ENCODE measurements at regions not wholly inside any gene's neighbourhood (a gene's known extent, or its start where the extent isn't known, plus 50 kb on each side); places are given as distances from the start of the nearest gene placed in this dataset.

DNA sequence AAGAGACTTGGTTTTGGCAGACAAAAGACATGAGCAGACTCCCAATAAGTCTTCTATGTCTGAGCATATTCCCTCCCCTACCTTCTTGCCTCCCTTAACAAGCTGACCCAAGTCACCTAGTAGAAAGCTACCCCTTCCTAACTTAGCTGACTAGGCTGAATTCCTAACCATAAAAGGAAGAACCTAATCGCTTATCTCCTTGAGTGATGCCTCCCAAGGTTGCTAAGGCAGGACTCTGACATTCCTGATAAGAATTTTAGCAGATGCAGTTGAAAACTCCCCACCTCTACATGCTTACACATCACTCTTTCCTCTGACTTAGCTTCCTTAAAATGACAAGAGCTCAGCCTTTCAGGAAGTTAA, 704.7 kb upstream of the MBL2 start:
- no peak overlapping the region for H3K27ac ChIP-seq (ENCODE audit: low read length)
- no peaks in the 10 kb centered on the region for H3K27me3 ChIP-seq (ENCODE audit: insufficient read depth, low read depth, low read length)
- H3K4me2 ChIP-seq (ENCODE audit: low read length), result no peak overlapping the region
- H3K9ac ChIP-seq (ENCODE audit: low read length), result no peak overlapping the region
- H3K9me2 ChIP-seq (ENCODE audit: insufficient read depth, low read length), result no peaks in the 10 kb centered on the region
- no peaks in the 10 kb centered on the region for H4K20me1 ChIP-seq (ENCODE audit: insufficient read depth)
- H2AFZ ChIP-seq (ENCODE audit: low read depth, low read length), result no peak overlapping the region
- H3K79me2 ChIP-seq (replicated peaks; ENCODE audit: insufficient read depth, low read length), result no peaks in the 10 kb centered on the region
- no peaks in the 10 kb centered on the region for H3F3A ChIP-seq (ENCODE audit: insufficient read depth, low read length, poor library complexity, severe bottlenecking)
- H3K9me3 ChIP-seq (ENCODE audit: low read length), result no peaks in the 10 kb centered on the region
- no peak overlapping the region for H3K4me3 ChIP-seq (ENCODE audit: low read length)
- H3K36me3 ChIP-seq (ENCODE audit: insufficient read depth, low read length), result no peaks in the 10 kb centered on the region
- TF ChIP-seq TAF1 (IDR thresholded peaks at IDR 0.05; ENCODE audit: low read depth) (no peak), MXI1 (conservative IDR thresholded peaks at IDR 0.05; ENCODE audit: poor library complexity, severe bottlenecking) (no peak), POLR2AphosphoS5 (IDR thresholded peaks at IDR 0.05) (no peak), EZH2 (IDR thresholded peaks at IDR 0.05; ENCODE audit: borderline replicate concordance, insufficient read depth, low read length, poor library complexity, severe bottlenecking) (no peak), EP300 (conservative IDR thresholded peaks at IDR 0.05; ENCODE audit: poor library complexity, severe bottlenecking) (no peak), SMC3 (conservative IDR thresholded peaks at IDR 0.05; ENCODE audit: poor library complexity) (no peak), RAD21 (conservative IDR thresholded peaks at IDR 0.05) (no peak)
- TF ChIP-seq, protein P1, sequence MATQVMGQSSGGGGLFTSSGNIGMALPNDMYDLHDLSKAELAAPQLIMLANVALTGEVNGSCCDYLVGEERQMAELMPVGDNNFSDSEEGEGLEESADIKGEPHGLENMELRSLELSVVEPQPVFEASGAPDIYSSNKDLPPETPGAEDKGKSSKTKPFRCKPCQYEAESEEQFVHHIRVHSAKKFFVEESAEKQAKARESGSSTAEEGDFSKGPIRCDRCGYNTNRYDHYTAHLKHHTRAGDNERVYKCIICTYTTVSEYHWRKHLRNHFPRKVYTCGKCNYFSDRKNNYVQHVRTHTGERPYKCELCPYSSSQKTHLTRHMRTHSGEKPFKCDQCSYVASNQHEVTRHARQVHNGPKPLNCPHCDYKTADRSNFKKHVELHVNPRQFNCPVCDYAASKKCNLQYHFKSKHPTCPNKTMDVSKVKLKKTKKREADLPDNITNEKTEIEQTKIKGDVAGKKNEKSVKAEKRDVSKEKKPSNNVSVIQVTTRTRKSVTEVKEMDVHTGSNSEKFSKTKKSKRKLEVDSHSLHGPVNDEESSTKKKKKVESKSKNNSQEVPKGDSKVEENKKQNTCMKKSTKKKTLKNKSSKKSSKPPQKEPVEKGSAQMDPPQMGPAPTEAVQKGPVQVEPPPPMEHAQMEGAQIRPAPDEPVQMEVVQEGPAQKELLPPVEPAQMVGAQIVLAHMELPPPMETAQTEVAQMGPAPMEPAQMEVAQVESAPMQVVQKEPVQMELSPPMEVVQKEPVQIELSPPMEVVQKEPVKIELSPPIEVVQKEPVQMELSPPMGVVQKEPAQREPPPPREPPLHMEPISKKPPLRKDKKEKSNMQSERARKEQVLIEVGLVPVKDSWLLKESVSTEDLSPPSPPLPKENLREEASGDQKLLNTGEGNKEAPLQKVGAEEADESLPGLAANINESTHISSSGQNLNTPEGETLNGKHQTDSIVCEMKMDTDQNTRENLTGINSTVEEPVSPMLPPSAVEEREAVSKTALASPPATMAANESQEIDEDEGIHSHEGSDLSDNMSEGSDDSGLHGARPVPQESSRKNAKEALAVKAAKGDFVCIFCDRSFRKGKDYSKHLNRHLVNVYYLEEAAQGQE (IDR thresholded peaks at IDR 0.05; ENCODE audit: borderline replicate concordance), result no peak
- TF ChIP-seq, protein P2, sequence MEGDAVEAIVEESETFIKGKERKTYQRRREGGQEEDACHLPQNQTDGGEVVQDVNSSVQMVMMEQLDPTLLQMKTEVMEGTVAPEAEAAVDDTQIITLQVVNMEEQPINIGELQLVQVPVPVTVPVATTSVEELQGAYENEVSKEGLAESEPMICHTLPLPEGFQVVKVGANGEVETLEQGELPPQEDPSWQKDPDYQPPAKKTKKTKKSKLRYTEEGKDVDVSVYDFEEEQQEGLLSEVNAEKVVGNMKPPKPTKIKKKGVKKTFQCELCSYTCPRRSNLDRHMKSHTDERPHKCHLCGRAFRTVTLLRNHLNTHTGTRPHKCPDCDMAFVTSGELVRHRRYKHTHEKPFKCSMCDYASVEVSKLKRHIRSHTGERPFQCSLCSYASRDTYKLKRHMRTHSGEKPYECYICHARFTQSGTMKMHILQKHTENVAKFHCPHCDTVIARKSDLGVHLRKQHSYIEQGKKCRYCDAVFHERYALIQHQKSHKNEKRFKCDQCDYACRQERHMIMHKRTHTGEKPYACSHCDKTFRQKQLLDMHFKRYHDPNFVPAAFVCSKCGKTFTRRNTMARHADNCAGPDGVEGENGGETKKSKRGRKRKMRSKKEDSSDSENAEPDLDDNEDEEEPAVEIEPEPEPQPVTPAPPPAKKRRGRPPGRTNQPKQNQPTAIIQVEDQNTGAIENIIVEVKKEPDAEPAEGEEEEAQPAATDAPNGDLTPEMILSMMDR (IDR thresholded peaks at IDR 0.05; ENCODE audit: poor library complexity, severe bottlenecking), result no peak

DNA sequence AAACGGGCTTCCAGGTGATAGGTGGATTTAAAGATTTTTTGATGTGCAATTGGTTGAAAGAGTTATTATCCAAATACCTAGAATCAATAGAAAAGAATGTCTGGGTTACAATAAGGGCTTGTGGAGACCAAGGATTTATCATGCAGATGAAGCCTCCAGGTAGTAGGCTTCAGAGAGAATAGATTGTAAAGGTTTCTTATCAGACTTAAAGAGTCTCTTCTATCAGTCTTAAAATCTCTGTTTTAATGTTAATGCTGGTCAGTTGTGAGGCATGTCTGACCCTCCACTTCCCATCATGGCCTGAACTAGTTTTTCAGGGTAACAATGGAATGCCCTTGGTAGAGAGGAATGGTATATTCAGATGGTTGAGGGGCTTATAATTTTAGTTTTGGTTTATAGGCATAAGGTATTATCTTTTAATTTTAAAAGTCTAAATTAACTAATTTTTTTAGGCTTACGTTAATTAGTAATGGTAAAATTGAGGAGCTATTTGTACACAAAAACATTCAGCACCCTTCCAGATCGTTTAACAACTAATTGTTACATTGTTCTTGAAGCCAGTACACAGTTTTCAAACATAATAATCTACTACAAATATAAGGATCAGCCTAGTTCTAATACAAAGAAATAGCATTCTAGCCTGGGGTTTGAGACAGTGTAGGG, 704.2 kb upstream of the MBL2 start:
- H3K79me2 ChIP-seq (replicated peaks; ENCODE audit: insufficient read depth, low read length), result no peaks in the 10 kb centered on the region
- H3K4me3 ChIP-seq (ENCODE audit: low read length), result no peak overlapping the region
- no peaks in the 10 kb centered on the region for H3F3A ChIP-seq (ENCODE audit: insufficient read depth, low read length, poor library complexity, severe bottlenecking)
- H2AFZ ChIP-seq (ENCODE audit: low read depth, low read length), result no peak overlapping the region
- no peak for TF ChIP-seq RAD21 (conservative IDR thresholded peaks at IDR 0.05)
- TF ChIP-seq EZH2 (IDR thresholded peaks at IDR 0.05; ENCODE audit: borderline replicate concordance, insufficient read depth, low read length, poor library complexity, severe bottlenecking), result no peak
- TF ChIP-seq, protein P1 (IDR thresholded peaks at IDR 0.05; ENCODE audit: borderline replicate concordance), result no peak
- no peak for TF ChIP-seq SMC3 (conservative IDR thresholded peaks at IDR 0.05; ENCODE audit: poor library complexity)
- TF ChIP-seq POLR2AphosphoS5 (IDR thresholded peaks at IDR 0.05), result no peak
- no peak for TF ChIP-seq MXI1 (conservative IDR thresholded peaks at IDR 0.05; ENCODE audit: poor library complexity, severe bottlenecking)
- TF ChIP-seq EP300 (conservative IDR thresholded peaks at IDR 0.05; ENCODE audit: poor library complexity, severe bottlenecking), result no peak
- no peak for TF ChIP-seq TAF1 (IDR thresholded peaks at IDR 0.05; ENCODE audit: low read depth)
- TF ChIP-seq, protein P2 (IDR thresholded peaks at IDR 0.05; ENCODE audit: poor library complexity, severe bottlenecking), result no peak
- no peak overlapping the region for H3K9ac ChIP-seq (ENCODE audit: low read length)
- no peaks in the 10 kb centered on the region for H3K9me2 ChIP-seq (ENCODE audit: insufficient read depth, low read length)
- H3K36me3 ChIP-seq (ENCODE audit: insufficient read depth, low read length), result no peaks in the 10 kb centered on the region
- no peak overlapping the region for H3K27ac ChIP-seq (ENCODE audit: low read length)
- no peaks in the 10 kb centered on the region for H4K20me1 ChIP-seq (ENCODE audit: insufficient read depth)
- H3K9me3 ChIP-seq (ENCODE audit: low read length), result no peaks in the 10 kb centered on the region
- no peak overlapping the region for H3K4me2 ChIP-seq (ENCODE audit: low read length)
- no peaks in the 10 kb centered on the region for H3K27me3 ChIP-seq (ENCODE audit: insufficient read depth, low read depth, low read length)
